ENCODE measurements at regions not wholly inside any gene's neighbourhood (a gene's known extent, or its start where the extent isn't known, plus 50 kb on each side); places are given as distances from the start of the nearest gene placed in this dataset.

- DNase-seq (ENCODE audit: low spot score), result no peak
- H4K20me1 ChIP-seq (ENCODE audit: insufficient read depth, low read length), result no peaks in the 10 kb centered on the region
- H3K4me2 ChIP-seq (ENCODE audit: low read length), result no peak overlapping the region
- no peak overlapping the region for H2AFZ ChIP-seq (ENCODE audit: low read length)
- intact Hi-C loops (cut with micrococcal nuclease; ENCODE audit: unreplicated experiment), result no loop called here
- H3K36me3 ChIP-seq (ENCODE audit: insufficient read depth, low read length), result no peaks in the 10 kb centered on the region
- no peaks in the 10 kb centered on the region for H3K9me3 ChIP-seq (ENCODE audit: low read length)
- no peaks in the 10 kb centered on the region for H3K9me2 ChIP-seq (ENCODE audit: insufficient read depth, low read length)
- BruUV-seq (replicated peaks), result no TSS peak
- no peak overlapping the region for H3K27ac ChIP-seq (ENCODE audit: low read depth, low read length, poor library complexity, severe bottlenecking)
- ChIA-PET POLR2A (interaction anchor here (0.7 to 1.0 kb wide), 2 partner anchors 38 to 71 kb away, joined by 3 to 4 read pairs; no protein-coding TSS in a partner anchor), CTCF (ENCODE audit: unreplicated experiment) (no interaction called here)
- no peaks in the 10 kb centered on the region for H3K4me1 ChIP-seq (ENCODE audit: insufficient read depth, low read length, poor library complexity, severe bottlenecking)
- no peak overlapping the region for H3K4me3 ChIP-seq (ENCODE audit: low read depth, low read length, poor library complexity, severe bottlenecking)
- no peaks in the 10 kb centered on the region for H3K79me2 ChIP-seq (ENCODE audit: insufficient read depth, low read depth, low read length)
- TF ChIP-seq EZH2phosphoT487 (IDR thresholded peaks at IDR 0.05; ENCODE audit: borderline replicate concordance, low read depth, low read length), result no peak
- TF ChIP-seq, protein P1, sequence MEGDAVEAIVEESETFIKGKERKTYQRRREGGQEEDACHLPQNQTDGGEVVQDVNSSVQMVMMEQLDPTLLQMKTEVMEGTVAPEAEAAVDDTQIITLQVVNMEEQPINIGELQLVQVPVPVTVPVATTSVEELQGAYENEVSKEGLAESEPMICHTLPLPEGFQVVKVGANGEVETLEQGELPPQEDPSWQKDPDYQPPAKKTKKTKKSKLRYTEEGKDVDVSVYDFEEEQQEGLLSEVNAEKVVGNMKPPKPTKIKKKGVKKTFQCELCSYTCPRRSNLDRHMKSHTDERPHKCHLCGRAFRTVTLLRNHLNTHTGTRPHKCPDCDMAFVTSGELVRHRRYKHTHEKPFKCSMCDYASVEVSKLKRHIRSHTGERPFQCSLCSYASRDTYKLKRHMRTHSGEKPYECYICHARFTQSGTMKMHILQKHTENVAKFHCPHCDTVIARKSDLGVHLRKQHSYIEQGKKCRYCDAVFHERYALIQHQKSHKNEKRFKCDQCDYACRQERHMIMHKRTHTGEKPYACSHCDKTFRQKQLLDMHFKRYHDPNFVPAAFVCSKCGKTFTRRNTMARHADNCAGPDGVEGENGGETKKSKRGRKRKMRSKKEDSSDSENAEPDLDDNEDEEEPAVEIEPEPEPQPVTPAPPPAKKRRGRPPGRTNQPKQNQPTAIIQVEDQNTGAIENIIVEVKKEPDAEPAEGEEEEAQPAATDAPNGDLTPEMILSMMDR (conservative IDR thresholded peaks at IDR 0.05; ENCODE audit: low read length), result no peak
These were observed 438.8 kb upstream of the FAM98A start for GRCh38 chr2:34037886-34038285.

DNA sequence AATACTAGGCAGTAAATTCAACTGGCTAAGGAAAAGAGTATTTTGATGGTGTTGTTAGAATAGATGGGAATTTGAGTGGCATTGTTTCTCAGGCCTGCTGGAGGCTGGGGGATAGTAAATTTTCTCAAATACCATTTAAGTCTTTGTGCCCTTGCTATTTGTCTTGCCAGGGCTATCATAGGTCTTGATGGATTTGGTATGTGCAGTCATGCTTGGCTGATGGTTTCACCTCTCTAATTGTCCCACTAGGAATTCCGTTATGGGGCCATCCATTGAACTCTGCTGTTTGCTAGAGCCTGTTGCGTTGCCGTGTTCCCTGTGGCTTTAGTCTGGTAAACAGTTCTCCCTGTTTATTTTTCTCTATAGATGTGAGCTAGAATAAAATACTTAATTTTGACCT is 438.1 kb upstream of the FAM98A start:
- H4K20me1 ChIP-seq (ENCODE audit: insufficient read depth, low read length), result no peaks in the 10 kb centered on the region
- H3K9me2 ChIP-seq (ENCODE audit: insufficient read depth, low read length), result no peaks in the 10 kb centered on the region
- H3K4me3 ChIP-seq (ENCODE audit: low read depth, low read length, poor library complexity, severe bottlenecking), result no peak overlapping the region
- ChIA-PET CTCF (ENCODE audit: unreplicated experiment) (no interaction called here), POLR2A (interaction anchor here (0.9 to 1.0 kb wide), 2 partner anchors 10 to 38 kb away, joined by 3 to 4 read pairs; no protein-coding TSS in a partner anchor)
- no peak overlapping the region for H2AFZ ChIP-seq (ENCODE audit: low read length)
- TF ChIP-seq, protein P1 (conservative IDR thresholded peaks at IDR 0.05; ENCODE audit: low read length), result no peak
- TF ChIP-seq EZH2phosphoT487 (IDR thresholded peaks at IDR 0.05; ENCODE audit: borderline replicate concordance, low read depth, low read length), result no peak
- H3K27ac ChIP-seq (ENCODE audit: low read depth, low read length, poor library complexity, severe bottlenecking), result no peak overlapping the region
- H3K36me3 ChIP-seq (ENCODE audit: insufficient read depth, low read length), result no peaks in the 10 kb centered on the region
- BruUV-seq (replicated peaks), result no TSS peak
- H3K4me1 ChIP-seq (ENCODE audit: insufficient read depth, low read length, poor library complexity, severe bottlenecking), result no peaks in the 10 kb centered on the region
- H3K9me3 ChIP-seq (ENCODE audit: low read length), result no peaks in the 10 kb centered on the region
- DNase-seq (ENCODE audit: low spot score), result no peak
- H3K79me2 ChIP-seq (ENCODE audit: insufficient read depth, low read depth, low read length), result no peaks in the 10 kb centered on the region
- intact Hi-C loops (cut with micrococcal nuclease; ENCODE audit: unreplicated experiment), result no loop called here
- H3K4me2 ChIP-seq (ENCODE audit: low read length), result no peak overlapping the region

GRCh38 chr2:34031097-34031496 is 432.0 kb upstream of the FAM98A start:
- ChIA-PET POLR2A (no interaction called here), CTCF (ENCODE audit: unreplicated experiment) (no interaction called here)
- intact Hi-C loops (cut with micrococcal nuclease; ENCODE audit: unreplicated experiment), result no loop called here
- no peaks in the 10 kb centered on the region for H3K79me2 ChIP-seq (ENCODE audit: insufficient read depth, low read depth, low read length)
- H3K4me1 ChIP-seq (ENCODE audit: insufficient read depth, low read length, poor library complexity, severe bottlenecking), result no peaks in the 10 kb centered on the region
- no peak overlapping the region for H3K4me3 ChIP-seq (ENCODE audit: low read depth, low read length, poor library complexity, severe bottlenecking)
- H4K20me1 ChIP-seq (ENCODE audit: insufficient read depth, low read length), result no peaks in the 10 kb centered on the region
- no peak overlapping the region for H3K27ac ChIP-seq (ENCODE audit: low read depth, low read length, poor library complexity, severe bottlenecking)
- H3K4me2 ChIP-seq (ENCODE audit: low read length), result no peak overlapping the region
- no peaks in the 10 kb centered on the region for H3K9me2 ChIP-seq (ENCODE audit: insufficient read depth, low read length)
- H3K36me3 ChIP-seq (ENCODE audit: insufficient read depth, low read length), result no peaks in the 10 kb centered on the region
- H3K9me3 ChIP-seq (ENCODE audit: low read length), result no peaks in the 10 kb centered on the region
- TF ChIP-seq, protein P1 (conservative IDR thresholded peaks at IDR 0.05; ENCODE audit: low read length), result no peak
- TF ChIP-seq EZH2phosphoT487 (IDR thresholded peaks at IDR 0.05; ENCODE audit: borderline replicate concordance, low read depth, low read length), result no peak
- BruUV-seq (replicated peaks), result no TSS peak
- no peak overlapping the region for H2AFZ ChIP-seq (ENCODE audit: low read length)
- no peak for DNase-seq (ENCODE audit: low spot score)

Data from OCI-LY7 (cell line).